ENCODE measurements at regions not wholly inside any gene's neighbourhood (a gene's known extent, or its start where the extent isn't known, plus 50 kb on each side); places are given as distances from the start of the nearest gene placed in this dataset.

DNA sequence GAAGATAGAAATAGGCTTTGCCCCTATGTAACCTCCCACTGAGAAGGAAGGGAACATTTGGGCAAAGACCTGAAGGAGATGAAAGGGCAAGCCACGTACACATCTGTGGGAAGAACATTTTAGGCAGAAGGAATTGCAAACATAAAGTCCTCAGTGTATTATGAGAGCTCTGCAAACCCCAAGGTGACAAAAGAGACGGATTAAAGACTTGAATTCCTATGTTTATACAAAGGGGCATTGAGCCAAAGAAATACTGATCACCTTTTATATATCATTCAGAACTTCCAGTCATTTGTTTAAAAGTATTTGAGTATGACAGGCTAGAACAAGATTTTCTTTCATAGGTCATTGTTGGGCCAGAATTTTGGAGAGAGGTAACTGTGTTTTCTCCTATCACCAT lies 90.2 kb upstream of the ATG10 start:
- TF ChIP-seq FOXM1 (IDR thresholded peaks at IDR 0.05; ENCODE audit: low read depth) (no peak), TCF12 (IDR thresholded peaks at IDR 0.05) (no peak), EZH2phosphoT487 (IDR thresholded peaks at IDR 0.05; ENCODE audit: borderline replicate concordance, low read depth) (no peak), NRF1 (IDR thresholded peaks at IDR 0.05; ENCODE audit: low read depth, low read length) (no peak), GATA2 (CRISPR knock-in tag; IDR thresholded peaks at IDR 0.05) (no peak), NFIC (IDR thresholded peaks at IDR 0.05; ENCODE audit: borderline replicate concordance) (no peak)
- TF ChIP-seq, protein P1, sequence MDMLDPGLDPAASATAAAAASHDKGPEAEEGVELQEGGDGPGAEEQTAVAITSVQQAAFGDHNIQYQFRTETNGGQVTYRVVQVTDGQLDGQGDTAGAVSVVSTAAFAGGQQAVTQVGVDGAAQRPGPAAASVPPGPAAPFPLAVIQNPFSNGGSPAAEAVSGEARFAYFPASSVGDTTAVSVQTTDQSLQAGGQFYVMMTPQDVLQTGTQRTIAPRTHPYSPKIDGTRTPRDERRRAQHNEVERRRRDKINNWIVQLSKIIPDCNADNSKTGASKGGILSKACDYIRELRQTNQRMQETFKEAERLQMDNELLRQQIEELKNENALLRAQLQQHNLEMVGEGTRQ (IDR thresholded peaks at IDR 0.05; ENCODE audit: borderline replicate concordance, low read depth, low read length): no peak
- TF ChIP-seq, protein P2, sequence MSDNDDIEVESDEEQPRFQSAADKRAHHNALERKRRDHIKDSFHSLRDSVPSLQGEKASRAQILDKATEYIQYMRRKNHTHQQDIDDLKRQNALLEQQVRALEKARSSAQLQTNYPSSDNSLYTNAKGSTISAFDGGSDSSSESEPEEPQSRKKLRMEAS (IDR thresholded peaks at IDR 0.05; ENCODE audit: low read depth): no peak
- TF ChIP-seq, protein P3, sequence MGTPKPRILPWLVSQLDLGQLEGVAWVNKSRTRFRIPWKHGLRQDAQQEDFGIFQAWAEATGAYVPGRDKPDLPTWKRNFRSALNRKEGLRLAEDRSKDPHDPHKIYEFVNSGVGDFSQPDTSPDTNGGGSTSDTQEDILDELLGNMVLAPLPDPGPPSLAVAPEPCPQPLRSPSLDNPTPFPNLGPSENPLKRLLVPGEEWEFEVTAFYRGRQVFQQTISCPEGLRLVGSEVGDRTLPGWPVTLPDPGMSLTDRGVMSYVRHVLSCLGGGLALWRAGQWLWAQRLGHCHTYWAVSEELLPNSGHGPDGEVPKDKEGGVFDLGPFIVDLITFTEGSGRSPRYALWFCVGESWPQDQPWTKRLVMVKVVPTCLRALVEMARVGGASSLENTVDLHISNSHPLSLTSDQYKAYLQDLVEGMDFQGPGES (IDR thresholded peaks at IDR 0.05; ENCODE audit: low read depth, low read length): no peak
- ChIA-PET CTCF (interaction anchor here (1.0 to 1.7 kb wide), 3 partner anchors 12 to 131 kb away, joined by 4 to 5 read pairs (median 4); partner anchors contain the start of gene SSBP2), POLR2A (no interaction called here)
- H3K27ac ChIP-seq (ENCODE audit: low read depth in 2 of 2, low read length in 1 of 2): no peak overlapping the region
- H2AFZ ChIP-seq (ENCODE audit: low read depth): no peak overlapping the region
- no peaks in the 10 kb centered on the region for H3F3A ChIP-seq (replicated peaks; ENCODE audit: insufficient read depth)
- WGBS (ENCODE audit: low lambda C conversion rate): 59% methylated on average over 2 of the region's 2 CpGs
- H3K4me2 ChIP-seq: no peak overlapping the region
- H3K79me2 ChIP-seq (ENCODE audit: insufficient read depth): no peaks in the 10 kb centered on the region
- no peak for DNase-seq
- no peaks in the 10 kb centered on the region for H3K36me3 ChIP-seq (replicated peaks in 1 of 2; ENCODE audit: control insufficient read depth in 1 of 2, insufficient read depth in 2 of 2, low read length in 1 of 2)
- no peaks in the 10 kb centered on the region for H3K9me2 ChIP-seq
- no peaks in the 10 kb centered on the region; a peak in 1 of 4 replicates for H3K4me1 ChIP-seq (ENCODE audit: control insufficient read depth in 1 of 2, insufficient read depth in 2 of 2, low read depth in 1 of 2, low read length in 1 of 2)
- H3K4me3 ChIP-seq (ENCODE audit: low read depth in 2 of 2, low read length in 1 of 2): no peak overlapping the region
- no peaks in the 10 kb centered on the region for H3K9me3 ChIP-seq
- no peaks in the 10 kb centered on the region for H4K20me1 ChIP-seq (ENCODE audit: insufficient read depth)
- H3K9ac ChIP-seq: no peak overlapping the region
- H3K27me3 ChIP-seq (ENCODE audit: insufficient read depth): no peaks in the 10 kb centered on the region

DNA sequence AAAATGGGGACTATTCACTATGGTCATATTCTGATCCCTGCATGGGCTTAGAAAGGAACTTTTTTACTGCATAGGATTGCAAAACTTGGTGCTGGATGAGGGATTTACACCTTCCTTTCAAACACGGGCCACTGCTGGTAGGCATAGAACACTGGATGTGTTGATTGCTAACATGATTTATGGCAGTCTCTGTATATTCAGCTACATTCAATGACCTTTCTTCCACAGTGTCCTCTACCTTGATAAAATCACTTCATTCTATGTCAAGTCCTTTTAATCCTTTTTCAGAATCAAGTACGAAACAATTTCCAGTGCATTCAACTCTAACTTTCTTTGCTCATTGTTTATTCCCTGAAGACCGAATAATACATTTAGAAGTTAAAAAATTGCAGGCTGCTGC lies 91.9 kb upstream of the ATG10 start:
- Histone ChIP-seq H3K27me3 (ENCODE audit: insufficient read depth) (no peaks in the 10 kb centered on the region), H3K9ac (no peak overlapping the region), H3K9me3 (no peaks in the 10 kb centered on the region), H3K79me2 (ENCODE audit: insufficient read depth) (no peaks in the 10 kb centered on the region), H3K4me1 (ENCODE audit: control insufficient read depth in 1 of 2, insufficient read depth in 2 of 2, low read depth in 1 of 2, low read length in 1 of 2) (no peaks in the 10 kb centered on the region; a peak in 1 of 4 replicates), H3K9me2 (no peaks in the 10 kb centered on the region), H4K20me1 (ENCODE audit: insufficient read depth) (no peaks in the 10 kb centered on the region), H2AFZ (ENCODE audit: low read depth) (no peak overlapping the region), H3K36me3 (replicated peaks in 1 of 2; ENCODE audit: control insufficient read depth in 1 of 2, insufficient read depth in 2 of 2, low read length in 1 of 2) (no peaks in the 10 kb centered on the region), H3K4me2 (no peak overlapping the region), H3K4me3 (ENCODE audit: low read depth in 2 of 2, low read length in 1 of 2) (no peak overlapping the region), H3F3A (replicated peaks; ENCODE audit: insufficient read depth) (no peaks in the 10 kb centered on the region), H3K27ac (ENCODE audit: low read depth in 2 of 2, low read length in 1 of 2) (no peak overlapping the region)
- ChIA-PET CTCF (interaction anchor here (0.6 to 1.5 kb wide), 4 partner anchors 10 to 375 kb away, joined by 3 to 4 read pairs (median 4); no protein-coding TSS in a partner anchor), POLR2A (no interaction called here)
- TF ChIP-seq, protein P2 (IDR thresholded peaks at IDR 0.05; ENCODE audit: low read depth): no peak
- TF ChIP-seq GATA2 (CRISPR knock-in tag; IDR thresholded peaks at IDR 0.05) (no peak), SIN3A (IDR thresholded peaks at IDR 0.05; ENCODE audit: borderline replicate concordance, low read depth, low read length) (no peak), MXI1 (IDR thresholded peaks at IDR 0.05; ENCODE audit: low read depth, low read length) (no peak), RXRA (IDR thresholded peaks at IDR 0.05; ENCODE audit: borderline replicate concordance, low read depth) (no peak), RFX5 (IDR thresholded peaks at IDR 0.05; ENCODE audit: low read length) (no peak)
- TF ChIP-seq, protein P4, sequence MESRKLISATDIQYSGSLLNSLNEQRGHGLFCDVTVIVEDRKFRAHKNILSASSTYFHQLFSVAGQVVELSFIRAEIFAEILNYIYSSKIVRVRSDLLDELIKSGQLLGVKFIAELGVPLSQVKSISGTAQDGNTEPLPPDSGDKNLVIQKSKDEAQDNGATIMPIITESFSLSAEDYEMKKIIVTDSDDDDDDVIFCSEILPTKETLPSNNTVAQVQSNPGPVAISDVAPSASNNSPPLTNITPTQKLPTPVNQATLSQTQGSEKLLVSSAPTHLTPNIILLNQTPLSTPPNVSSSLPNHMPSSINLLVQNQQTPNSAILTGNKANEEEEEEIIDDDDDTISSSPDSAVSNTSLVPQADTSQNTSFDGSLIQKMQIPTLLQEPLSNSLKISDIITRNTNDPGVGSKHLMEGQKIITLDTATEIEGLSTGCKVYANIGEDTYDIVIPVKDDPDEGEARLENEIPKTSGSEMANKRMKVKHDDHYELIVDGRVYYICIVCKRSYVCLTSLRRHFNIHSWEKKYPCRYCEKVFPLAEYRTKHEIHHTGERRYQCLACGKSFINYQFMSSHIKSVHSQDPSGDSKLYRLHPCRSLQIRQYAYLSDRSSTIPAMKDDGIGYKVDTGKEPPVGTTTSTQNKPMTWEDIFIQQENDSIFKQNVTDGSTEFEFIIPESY (IDR thresholded peaks at IDR 0.05; ENCODE audit: borderline replicate concordance, low read depth): no peak
- TF ChIP-seq, protein P5, sequence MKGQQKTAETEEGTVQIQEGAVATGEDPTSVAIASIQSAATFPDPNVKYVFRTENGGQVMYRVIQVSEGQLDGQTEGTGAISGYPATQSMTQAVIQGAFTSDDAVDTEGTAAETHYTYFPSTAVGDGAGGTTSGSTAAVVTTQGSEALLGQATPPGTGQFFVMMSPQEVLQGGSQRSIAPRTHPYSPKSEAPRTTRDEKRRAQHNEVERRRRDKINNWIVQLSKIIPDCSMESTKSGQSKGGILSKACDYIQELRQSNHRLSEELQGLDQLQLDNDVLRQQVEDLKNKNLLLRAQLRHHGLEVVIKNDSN (IDR thresholded peaks at IDR 0.05; ENCODE audit: borderline replicate concordance, low read depth): no peak
- WGBS (ENCODE audit: low lambda C conversion rate): 78% methylated on average over 3 of the region's 3 CpGs
- no peak for DNase-seq

Measured in SK-N-SH (cell line).